NCI-H2227 (cell line): ENCODE measurements at regions not wholly inside any gene's neighbourhood (a gene's known extent, or its start where the extent isn't known, plus 50 kb on each side); places are given as distances from the start of the nearest gene placed in this dataset.
"Not testable (repeated sequence)": the region's sequence is repeated elsewhere in the genome, so short reads cannot be mapped to it uniquely, and the experiment has no call there.

Source experiments
- DNase-seq: peaks from one replicate; lab custom pipeline; 2025; ENCODE audit not compliant: unreplicated experiment; lab: John Stamatoyannopoulos, UW

GRCh38 chr4:162761965-162762364 is 404.7 kb downstream of the NAF1 start:
- DNase-seq, result no peak

- DNase-seq, result not testable (repeated sequence)
Observed at GRCh38 chr4:162740228-162740627, 426.5 kb downstream of the NAF1 start.

- not testable (repeated sequence) for DNase-seq
Observed at GRCh38 chr4:162739596-162739995, 427.1 kb downstream of the NAF1 start.

GRCh38 chr4:162732876-162733275 is 433.8 kb downstream of the NAF1 start:
- DNase-seq, result no peak

GRCh38 chr4:162727766-162728165 is 438.9 kb downstream of the NAF1 start:
- no peak for DNase-seq

- DNase-seq, result no peak
Observed at GRCh38 chr4:162727232-162727631, 439.5 kb downstream of the NAF1 start.

- DNase-seq, result no peak
Observed at GRCh38 chr4:162715401-162715800, 451.3 kb downstream of the NAF1 start.

- no peak for DNase-seq
Observed at GRCh38 chr4:162707962-162708361, 458.7 kb downstream of the NAF1 start.

GRCh38 chr4:162706632-162707031 is 460.1 kb downstream of the NAF1 start:
- DNase-seq, result no peak

GRCh38 chr4:162706051-162706450 is 460.6 kb downstream of the NAF1 start:
- no peak for DNase-seq

GRCh38 chr4:162705130-162705803 is 461.4 kb downstream of the NAF1 start:
- DNase-seq, result no peak

- DNase-seq, result no peak
Observed at GRCh38 chr4:162700815-162701361, 465.8 kb downstream of the NAF1 start.

- no peak for DNase-seq
Observed at GRCh38 chr4:162700358-162700757, 466.3 kb downstream of the NAF1 start.

- no peak for DNase-seq
Observed at GRCh38 chr4:162699629-162700028, 467.1 kb downstream of the NAF1 start.

- DNase-seq, result no peak
Observed at GRCh38 chr4:162685410-162685809, 481.3 kb downstream of the NAF1 start.

GRCh38 chr4:162684998-162685397 is 481.7 kb downstream of the NAF1 start:
- no peak for DNase-seq

- no peak for DNase-seq
Observed at GRCh38 chr4:162684371-162684700, 482.4 kb downstream of the NAF1 start.

GRCh38 chr4:162683659-162684370 is 482.9 kb downstream of the NAF1 start:
- no peak for DNase-seq

GRCh38 chr4:162682651-162683050 is 484.0 kb downstream of the NAF1 start:
- no peak for DNase-seq

- DNase-seq, result no peak
Observed at GRCh38 chr4:162681212-162681611, 485.5 kb downstream of the NAF1 start.

- DNase-seq, result no peak
Observed at GRCh38 chr4:162675661-162676060, 491.0 kb downstream of the NAF1 start.

- no peak for DNase-seq
Observed at GRCh38 chr4:162661913-162662312, 498.1 kb upstream of the FSTL5 start.

GRCh38 chr4:162659716-162660115 is 495.9 kb upstream of the FSTL5 start:
- no peak for DNase-seq
